ENCODE measurements at regions not wholly inside any gene's neighbourhood (a gene's known extent, or its start where the extent isn't known, plus 50 kb on each side); places are given as distances from the start of the nearest gene placed in this dataset.

GRCh38 chr3:95449841-95450240, 1364.6 kb upstream of the EPHA6 start:
- no peak for TF ChIP-seq EP300 (IDR thresholded peaks at IDR 0.05; ENCODE audit: borderline replicate concordance in 1 of 2, low read depth in 2 of 2, low read length in 2 of 2)
- no peak for TF ChIP-seq TAF1 (IDR thresholded peaks at IDR 0.05; ENCODE audit: low read depth, low read length)
- no peak for TF ChIP-seq CTCF (IDR thresholded peaks at IDR 0.05; ENCODE audit: control extremely low read depth in 1 of 3, insufficient read depth in 1 of 3, low read depth in 1 of 3, low read length in 3 of 3)
- no peak for TF ChIP-seq HDAC6 (IDR thresholded peaks at IDR 0.05; ENCODE audit: low read depth, low read length)
- no peak for TF ChIP-seq PHF8 (conservative IDR thresholded peaks at IDR 0.05; ENCODE audit: low read depth, low read length)
- no peak for TF ChIP-seq E2F6 (IDR thresholded peaks at IDR 0.05)
- no peak for TF ChIP-seq FOSL1 (IDR thresholded peaks at IDR 0.05; ENCODE audit: insufficient read depth, low read depth, low read length)
- no peak for TF ChIP-seq RFX5 (IDR thresholded peaks at IDR 0.05; ENCODE audit: borderline replicate concordance, low read depth, low read length)
- TF ChIP-seq SUZ12 (IDR thresholded peaks at IDR 0.05; ENCODE audit: low read length) = no peak
- no peak for TF ChIP-seq ATF2 (IDR thresholded peaks at IDR 0.05; ENCODE audit: low read length)
- no peak for TF ChIP-seq NANOG (IDR thresholded peaks at IDR 0.05; ENCODE audit: insufficient read depth, low read depth, low read length, poor library complexity, severe bottlenecking)
- no peak for TF ChIP-seq BACH1 (IDR thresholded peaks at IDR 0.05; ENCODE audit: low read length)
- TF ChIP-seq ZNF274 (IDR thresholded peaks at IDR 0.05; ENCODE audit: borderline replicate concordance, extremely low read depth, low read length) = no peak

Data from H1 (cell line).